ENCODE measurements at regions not wholly inside any gene's neighbourhood (a gene's known extent, or its start where the extent isn't known, plus 50 kb on each side); places are given as distances from the start of the nearest gene placed in this dataset.
"Not testable (repeated sequence)": the region's sequence is repeated elsewhere in the genome, so short reads cannot be mapped to it uniquely, and the experiment has no call there.

DNA sequence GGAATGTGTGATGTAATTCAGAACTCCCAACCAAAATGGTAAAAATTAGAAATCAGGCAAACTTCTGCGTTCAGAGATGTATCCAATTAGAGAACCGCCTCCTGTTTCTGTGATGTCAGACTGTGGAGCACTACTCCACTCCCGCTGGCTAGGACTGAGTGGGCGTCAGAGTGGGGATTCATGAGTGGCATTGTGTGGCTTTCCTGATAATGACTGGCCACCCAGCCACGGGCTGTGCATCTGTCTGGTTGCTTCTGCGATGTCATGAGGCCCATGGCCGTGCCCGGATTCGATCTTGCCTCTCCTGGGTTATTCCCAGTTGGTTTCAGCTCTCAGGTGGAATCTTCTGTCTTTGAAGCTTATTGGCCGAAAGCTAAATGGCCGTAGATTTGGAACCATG, 87.1 kb upstream of the KCNA1 start:
- no peak for DNase-seq (ENCODE audit: low read depth)

DNA sequence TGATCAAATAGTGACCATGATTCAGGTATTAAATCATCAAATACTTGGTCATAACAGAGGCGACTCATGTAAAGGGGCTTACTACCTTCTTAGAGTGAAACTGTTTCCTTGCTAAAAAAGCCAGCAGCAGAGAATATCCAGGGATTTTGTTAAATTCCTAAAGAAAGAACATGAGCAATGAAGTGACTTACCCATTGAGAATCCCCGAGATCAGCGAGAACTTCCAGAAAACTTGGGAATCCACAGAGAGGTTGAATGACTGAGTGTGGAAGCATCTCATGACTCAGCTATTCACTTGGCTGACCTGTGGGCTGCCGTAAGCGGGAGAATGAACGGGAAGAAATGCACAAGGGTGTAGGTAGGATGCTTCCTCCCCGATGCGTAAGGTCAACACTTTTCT, 85.3 kb upstream of the KCNA1 start:
- DNase-seq (ENCODE audit: low read depth): peak; percentile 20

DNA sequence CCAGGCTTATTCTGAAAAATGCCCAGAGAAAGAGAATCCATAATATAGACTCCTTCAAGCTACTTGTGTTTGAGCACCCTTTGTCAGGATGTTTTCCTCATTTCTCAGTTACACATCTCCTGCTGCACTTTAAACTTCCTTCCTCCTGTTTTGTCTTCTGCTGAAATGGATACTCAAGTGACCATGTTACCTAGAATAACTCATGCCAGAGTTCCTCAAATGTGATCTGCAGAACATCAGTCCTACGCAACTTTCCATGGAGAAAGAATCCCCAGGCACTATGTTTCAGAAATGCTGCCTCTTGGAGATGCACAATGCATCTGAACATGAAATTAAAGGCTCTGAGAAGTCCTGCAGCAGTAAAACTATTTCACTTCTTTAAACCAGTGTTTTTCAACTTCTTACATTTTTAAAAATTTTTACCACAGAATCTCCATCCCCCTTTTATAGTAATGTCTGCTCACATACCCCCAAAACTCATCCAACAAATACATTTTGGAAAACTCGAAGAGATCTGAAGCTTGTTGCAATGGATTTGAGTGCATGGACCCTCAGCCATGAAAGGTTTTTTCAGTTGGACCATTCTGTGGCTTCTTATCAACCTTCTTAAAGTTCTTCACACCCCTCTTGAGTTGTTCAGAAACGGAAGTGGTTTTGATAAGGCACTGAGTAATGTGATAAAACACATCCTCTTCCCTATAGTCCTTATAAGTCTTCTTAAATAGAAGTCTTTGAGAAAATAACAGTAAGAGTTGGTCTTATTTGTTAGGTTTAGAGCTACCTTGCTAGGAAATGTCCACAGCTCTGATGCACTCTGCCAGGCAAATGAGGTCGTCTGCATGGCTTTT, 84.5 kb upstream of the KCNA1 start:
- no peak for DNase-seq (ENCODE audit: low read depth)

DNA sequence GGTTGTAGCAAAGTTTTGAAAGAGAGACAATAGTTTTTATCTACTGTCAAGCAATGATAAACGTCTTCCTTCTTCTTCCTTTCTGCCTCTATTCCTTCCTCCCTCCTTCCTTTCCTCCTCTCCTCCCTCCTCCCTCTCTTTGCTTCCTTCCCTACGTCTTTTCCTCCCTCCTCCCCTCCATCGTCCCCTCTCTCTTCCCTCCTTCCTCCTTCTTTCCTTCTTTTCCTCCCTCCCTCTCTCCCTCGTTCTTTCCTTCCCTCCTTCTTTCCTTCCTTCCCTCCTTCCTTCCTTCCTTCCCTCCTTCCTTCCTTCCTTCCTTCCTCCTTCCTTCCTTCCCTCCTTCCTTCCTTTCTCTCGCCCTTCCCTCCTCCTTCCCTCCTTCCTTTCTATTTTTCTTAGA, 82.8 kb upstream of the KCNA1 start:
- DNase-seq (ENCODE audit: low read depth): no peak

DNA sequence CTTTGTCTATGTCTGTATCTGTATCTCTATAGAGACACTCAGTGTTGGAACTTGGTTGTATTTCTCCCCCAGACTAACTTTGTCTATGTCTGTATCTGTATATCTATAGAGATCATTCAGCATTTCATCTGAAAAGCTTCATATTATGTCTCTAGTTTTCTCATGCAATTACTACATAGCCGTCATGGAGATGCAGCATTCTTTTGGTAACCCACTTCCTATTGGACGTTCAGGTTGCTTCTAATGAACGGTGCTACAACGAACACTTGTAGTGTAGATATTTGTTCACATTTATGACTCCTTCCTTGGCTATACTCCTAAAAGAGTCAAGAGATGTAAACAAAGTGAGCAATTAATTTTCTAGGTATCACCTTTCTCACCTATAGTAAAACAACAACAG, 81.5 kb upstream of the KCNA1 start:
- no peak for DNase-seq (ENCODE audit: low read depth)

DNA sequence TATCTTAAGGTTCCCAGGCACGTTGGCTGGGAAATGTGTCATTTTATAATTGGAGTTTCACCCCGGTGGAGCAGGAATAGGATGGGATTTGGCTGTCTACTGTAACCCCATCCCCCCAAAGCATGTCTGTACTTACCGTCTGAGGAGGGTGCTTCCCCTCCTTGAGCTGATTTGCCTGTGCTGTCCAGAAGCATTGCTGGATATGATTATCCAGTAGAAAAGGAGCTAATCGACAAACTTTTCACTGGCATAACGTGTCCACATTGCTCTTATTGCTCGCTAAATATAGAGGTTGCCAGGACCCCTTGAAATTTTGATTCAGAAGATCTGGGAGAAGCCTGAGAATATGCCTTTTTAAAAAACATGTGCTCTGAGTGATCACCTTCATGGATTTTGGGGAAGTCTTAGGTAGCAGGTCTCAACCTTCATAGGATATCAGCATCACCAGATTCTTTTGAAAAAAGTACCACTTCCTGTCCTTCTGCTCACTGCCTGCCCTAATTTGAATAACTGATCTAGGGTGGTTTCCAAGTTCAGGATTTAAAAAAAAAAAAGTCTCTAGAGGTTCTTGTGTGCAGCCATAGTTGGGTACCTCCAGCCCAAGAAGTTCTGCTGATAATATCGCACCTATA, 80.4 kb upstream of the KCNA1 start:
- DNase-seq (ENCODE audit: low read depth): no peak

DNA sequence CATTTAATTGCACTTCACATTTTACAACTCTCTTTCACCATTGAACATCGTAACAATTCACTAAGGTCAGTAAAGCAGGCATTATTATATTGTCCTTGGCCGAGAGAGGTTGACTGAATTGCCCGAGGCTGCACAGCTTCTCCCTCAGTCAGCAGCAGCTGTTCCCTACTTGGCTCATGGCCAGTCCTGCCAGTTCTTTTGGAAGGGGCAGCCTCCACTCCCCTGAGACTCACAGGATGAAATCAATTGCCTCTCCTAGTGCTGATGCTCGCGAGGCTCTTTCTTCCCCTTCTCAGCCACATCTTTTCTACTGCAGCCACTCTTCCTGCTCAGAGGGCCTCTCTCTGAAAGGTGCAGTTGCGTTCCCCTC, 79.9 kb upstream of the KCNA1 start:
- no peak for DNase-seq (ENCODE audit: low read depth)

DNA sequence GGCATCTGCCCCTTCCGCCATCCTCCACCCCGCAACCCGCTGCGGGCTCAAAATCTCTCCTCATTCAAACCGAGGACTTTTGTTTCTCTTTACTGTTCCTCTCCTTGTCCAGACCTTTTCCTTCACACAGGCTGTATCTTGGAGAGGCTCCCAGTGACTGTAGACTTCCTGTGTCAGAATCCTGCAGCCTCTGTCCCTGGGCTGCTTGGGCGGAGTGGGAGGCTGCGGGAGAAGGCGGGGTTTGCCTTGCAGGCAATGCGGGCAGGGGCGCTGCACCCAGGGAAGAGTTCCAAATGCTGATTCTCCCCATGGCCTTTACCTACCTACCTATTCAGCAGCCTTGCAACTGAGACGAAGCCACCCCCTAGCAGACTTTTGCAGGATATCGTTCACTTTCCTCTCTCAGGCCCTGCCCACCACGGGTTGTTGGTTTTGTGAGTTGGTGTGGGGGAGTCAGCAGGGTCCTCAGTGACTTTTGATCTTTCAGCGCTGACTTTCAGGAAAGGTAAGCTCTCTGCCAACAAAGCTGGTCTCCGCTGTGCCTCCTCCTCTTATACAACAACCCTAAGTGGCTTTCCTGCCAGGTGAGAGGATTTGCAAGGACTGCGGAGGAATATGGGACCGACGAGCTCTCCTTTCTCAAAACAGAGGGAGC, 79.0 kb upstream of the KCNA1 start:
- DNase-seq (ENCODE audit: low read depth): no peak

DNA sequence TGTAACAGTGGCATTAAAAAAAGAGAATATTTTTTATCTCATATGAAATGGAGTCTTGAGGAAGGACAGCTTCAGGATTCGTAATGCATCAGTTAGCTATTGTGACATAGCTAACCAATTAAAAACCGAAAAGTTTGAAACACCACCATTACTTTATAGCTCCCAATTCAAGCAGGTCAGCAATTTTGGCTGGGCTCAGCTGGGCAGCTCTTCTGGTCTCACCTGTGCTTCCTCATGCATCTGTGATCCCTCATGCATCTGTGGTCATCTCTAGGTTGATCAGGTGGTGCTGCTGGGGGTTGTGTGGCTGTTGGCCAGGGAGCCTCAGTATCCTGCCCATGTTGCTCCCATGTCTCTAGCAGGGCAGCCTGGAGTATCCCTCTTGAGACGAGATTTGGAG, 76.7 kb upstream of the KCNA1 start:
- DNase-seq (ENCODE audit: low read depth): no peak

DNA sequence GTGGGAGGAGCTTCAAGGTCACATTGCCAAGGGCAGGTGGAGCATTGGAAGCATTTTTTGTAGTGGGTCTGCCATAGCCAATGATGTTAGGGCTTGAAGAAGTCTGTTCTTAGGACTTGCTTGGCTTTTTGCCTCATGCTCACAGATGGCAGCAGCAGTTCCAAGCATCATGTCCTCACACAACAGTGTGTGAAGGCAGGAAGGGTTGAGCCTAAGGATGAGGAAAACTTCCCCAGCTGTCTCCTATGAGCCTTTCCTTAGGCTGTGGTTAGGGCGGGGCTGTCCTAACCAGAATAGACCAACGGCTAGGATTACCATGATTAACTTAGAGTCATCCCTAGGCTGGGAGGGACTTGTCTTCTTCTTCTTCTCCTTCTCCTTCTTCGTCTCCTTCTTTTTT, 76.2 kb upstream of the KCNA1 start:
- no peak for DNase-seq (ENCODE audit: low read depth)

DNA sequence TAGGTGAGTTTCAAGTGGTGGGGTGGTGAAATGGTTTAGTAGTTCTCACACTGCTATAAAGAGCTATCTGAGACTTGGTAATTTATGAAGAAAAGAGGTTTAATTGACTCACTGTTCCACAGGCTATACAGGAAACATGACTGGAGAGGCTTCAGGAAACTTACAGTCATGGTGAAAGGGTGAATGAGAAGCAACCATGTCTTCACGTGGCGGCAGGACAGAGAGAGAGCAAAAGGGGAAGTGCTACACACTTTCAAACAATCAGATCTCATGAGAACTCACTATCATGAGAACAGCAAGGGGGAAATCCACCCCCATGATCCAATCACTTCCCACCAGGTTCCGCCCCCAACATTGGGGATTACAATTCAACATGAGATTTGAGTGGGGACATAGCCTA, 67.3 kb upstream of the KCNA1 start:
- DNase-seq (ENCODE audit: low read depth): not testable (repeated sequence)

DNA sequence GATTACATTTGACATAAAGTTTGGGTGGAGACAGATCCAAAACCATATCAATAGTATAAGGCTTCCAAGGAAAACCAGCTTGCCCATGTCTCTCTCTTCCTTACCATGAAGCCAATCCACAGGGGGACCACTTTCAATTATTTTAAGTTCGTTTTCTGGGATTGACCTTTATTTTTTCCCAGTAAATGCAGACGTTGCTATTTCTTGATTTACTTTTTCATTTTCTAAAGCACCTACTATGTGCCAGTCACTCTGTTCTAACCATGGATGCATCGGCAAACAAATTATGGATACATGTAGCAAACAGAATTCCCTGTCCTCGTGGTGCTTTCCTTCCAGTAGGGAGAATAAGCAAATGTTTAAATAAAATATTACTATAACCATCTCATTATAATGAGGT, 65.8 kb upstream of the KCNA1 start:
- no peak for DNase-seq (ENCODE audit: low read depth)

DNA sequence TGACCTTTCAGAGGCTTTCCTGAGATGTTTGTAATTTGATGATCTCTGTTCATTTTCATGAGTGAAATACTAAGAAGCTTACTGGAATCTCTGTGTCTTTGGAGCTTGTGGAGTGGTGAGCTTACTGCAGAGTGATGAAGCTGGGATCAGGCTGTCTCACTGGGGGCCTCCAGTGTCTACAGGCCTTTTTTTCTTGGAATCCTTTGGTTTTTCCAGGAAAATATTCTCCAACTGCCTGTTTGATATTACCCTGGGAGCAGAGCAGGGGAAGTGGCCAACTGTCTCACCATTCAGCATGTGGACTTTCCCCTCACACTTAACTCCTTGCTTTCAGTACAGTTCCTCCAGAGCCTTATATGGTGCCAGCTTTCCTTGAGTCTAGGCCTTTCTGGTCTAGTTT, 62.0 kb upstream of the KCNA1 start:
- no peak for DNase-seq (ENCODE audit: low read depth)

DNA sequence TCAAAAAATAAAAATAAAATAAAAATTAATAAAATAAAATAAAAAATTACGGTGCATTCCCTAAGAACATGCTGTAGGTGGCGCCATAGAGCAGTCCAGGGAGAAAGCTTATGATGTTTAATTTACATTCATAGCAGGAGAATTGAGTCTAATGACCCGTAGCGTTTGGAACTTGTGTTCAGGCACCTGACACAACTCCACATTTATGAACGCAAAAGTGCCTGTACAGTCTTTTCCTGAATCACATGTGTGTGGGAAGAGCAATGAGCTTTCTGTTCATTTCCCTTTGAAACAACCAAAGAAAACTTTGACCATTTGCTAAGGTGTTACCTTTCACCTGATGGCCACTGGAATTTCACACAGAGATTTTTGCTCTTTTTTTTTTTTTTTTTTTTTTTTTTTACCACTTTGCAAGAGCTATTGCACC, 60.6 kb upstream of the KCNA1 start:
- no peak for DNase-seq (ENCODE audit: low read depth)

DNA sequence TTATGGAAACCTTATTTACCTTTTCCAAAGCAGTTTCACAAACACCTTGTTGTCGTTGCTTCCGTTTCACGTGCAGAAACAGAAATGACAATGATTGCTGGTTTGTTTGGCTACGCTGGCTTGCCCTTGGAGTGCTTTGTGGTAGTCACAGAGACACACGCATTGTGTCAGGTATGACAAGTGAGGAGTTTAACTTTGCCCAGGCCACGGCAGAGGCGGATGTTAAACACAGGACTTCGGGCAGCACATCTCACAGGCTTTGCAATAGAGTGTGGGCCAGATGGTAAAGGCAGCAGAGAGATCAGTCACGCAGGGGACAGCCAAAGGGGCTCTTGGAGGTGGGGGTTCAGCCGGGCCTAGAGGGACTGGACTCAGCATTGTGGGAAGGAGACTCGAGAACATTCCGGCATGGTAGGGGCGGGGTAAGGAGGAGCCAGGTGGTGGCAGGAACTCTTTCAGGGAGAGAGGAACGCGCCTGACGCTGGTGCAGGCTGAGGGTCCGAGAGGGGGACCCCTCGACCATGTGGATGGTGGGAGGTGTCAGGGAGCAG, 59.8 kb upstream of the KCNA1 start:
- DNase-seq (ENCODE audit: low read depth): no peak

DNA sequence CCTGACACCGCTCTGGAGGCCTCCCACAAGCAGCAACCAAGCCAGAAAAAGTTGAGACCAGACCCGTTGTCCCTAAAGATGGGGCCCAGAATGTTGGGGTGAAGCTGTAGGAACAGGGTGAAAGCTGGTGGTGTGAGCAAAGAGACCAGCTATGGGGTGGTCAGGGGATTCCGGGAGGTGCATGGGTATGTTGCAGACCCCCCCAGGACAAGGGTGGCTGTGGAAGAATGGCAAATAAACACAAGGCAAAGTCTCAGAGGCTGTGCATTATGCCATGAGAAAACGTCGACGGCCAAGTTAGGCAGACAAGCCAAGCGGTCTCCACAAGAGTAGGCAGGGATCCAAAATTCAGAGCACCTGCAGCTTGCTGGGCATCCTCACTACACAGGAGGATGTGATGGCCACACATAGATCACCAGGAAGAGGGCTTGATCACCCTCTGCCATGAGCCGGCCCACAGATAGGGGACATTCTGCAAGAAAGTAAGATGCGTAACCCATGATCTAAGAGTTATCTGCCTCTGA, 58.8 kb upstream of the KCNA1 start:
- DNase-seq (ENCODE audit: low read depth): no peak

DNA sequence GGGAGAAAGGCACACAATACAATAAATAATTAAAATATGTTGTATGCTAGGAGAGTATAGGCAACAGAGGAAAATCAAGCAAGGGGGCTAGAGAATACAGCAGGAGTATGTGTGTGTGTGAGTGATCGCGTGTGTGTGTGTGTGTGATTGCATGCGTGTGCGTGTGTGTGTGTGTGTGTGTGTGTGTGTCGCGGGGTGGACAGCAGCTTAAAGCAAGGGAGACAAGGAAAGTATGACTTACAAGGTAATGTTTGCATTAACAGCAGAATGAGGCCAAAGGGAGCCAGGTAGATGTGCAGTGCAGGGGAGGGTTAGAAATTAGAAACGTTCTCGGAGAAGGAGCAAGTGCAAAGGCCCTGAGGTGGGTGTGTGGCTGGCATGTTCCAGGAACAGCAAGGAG, 57.4 kb upstream of the KCNA1 start:
- DNase-seq (ENCODE audit: low read depth): no peak

DNA sequence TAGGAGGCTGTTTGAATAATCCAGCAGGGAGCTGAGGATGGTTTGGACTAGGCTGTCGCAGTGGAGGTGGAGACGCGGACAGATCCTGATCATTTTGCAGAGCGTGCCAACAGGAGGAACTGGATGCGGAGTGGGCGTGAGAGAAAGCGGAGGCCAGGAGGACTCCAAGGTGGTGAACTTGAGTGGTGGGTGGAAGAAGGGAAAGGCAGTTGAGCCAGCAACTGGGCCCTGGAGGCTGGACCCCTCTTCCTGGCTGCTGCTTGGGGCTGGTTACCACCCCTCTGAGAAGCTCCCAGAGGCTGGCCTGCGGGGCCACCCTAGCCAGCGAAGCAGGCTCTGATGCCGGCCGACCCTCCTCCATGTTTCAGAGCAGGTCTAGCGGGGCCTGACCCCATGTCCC, 56.8 kb upstream of the KCNA1 start:
- DNase-seq (ENCODE audit: low read depth): no peak

DNA sequence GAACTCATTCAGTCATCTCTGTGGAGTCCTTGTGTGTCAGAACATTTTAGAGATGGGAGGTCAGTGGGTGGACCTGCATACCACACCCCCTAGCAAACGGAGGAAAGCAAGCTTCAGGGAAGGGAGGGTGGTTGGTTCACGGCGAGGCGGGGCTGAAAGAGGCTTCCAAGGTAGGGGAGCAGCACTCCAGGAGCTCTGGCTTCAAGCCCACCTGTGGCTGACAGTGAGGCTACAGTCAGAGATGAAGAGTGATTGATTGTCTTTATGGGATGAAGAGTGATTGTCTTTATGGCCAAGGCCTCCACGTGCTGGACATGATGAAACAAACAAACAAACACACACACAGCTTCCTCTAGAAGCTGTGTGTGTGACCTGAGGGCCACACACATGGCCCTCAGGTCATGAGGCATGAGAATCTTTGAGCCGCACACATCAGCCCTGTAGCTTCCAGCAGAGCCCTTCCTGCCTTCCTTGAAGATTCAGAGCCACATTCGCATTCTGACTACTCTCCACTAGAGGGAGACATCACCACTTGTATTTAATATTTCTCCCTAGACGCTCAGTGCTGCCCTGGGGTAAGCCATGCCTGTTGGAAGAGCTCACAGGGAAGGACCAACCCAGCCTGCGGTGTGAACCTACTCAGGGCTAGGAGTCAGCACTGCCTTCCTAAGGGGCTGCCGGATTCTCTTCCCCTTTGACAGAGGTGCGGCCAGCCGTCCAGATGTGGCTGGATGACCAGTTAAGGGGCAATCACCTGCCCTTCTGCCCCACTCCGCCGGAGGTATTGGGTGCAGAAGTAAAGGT, 54.4 kb upstream of the KCNA1 start:
- peak; percentile 33 for DNase-seq (ENCODE audit: low read depth)

DNA sequence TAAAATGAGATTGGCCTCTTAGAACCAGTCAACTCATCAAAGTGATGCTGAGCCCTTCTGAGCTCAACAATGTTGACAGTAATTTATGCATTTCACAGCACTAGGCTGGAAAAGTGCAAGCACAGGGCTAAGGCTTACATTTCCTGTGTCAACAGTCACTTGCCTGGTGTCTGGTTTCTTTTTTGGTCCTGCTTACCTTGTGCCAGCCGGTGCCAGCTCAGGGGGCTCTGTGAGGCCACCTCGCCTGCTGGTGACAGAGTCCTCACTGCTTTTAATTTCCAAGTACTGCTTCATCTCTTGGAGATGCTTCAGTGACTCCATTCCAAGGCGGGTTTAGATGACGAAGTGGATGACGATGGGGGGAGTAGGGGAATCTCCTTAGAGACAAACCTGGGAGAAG, 53.1 kb upstream of the KCNA1 start:
- no peak for DNase-seq (ENCODE audit: low read depth)

DNA sequence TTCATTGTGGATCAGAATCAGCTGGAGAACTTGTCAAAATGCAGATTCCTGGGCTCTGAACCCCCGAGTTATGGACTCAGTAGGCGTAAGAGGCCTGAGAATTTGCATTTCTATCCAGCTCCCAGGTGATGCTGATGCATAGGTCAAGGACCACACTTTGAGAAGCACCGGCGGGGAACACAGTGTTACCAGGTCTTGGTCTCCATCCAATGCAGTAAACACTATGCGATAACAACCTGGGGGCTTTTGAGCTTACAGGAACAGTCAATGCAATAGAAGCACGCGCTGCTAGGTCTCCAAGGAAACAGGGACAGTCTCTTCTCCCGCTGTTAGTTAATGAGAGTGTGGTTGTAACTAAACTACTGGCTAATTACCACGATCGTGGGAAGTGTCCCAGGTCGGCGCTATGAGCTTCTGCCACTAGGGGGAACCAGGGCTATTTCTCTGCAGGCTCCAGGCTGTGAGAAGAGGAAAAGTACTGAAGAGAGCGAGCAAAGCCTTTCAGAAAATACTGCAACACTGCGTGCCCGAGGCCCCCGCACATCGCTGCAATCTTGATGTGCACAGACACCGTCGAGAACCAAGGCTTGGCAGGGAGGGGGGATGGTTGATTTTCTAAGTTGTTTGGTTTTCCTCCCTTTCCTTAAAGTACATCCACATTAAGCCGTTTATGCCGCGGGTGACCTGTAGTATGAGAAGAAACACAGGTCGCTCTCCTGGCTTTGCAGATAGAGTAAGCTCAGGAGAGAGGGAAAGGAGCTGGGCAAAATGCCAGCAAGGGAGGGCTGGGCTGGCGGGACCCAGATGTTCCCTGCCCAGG, 52.0 kb upstream of the KCNA1 start:
- DNase-seq (ENCODE audit: low read depth): peak; percentile 6
